HG03575 (cell line): ENCODE measurements at regions not wholly inside any gene's neighbourhood (a gene's known extent, or its start where the extent isn't known, plus 50 kb on each side); places are given as distances from the start of the nearest gene placed in this dataset.

Source experiments
- ATAC-seq: cut with Tn5 transposase; IDR thresholded peaks from one replicate; pipeline ENCODE4 v1.9.1; 2021; ENCODE audit not compliant: unreplicated experiment, insufficient number of reproducible peaks, low FRiP score; ENCODE audit errors: extremely low read depth

GRCh38 chr4:35644591-35644990, 599.7 kb downstream of the ARAP2 start:
- no peak for ATAC-seq

DNA sequence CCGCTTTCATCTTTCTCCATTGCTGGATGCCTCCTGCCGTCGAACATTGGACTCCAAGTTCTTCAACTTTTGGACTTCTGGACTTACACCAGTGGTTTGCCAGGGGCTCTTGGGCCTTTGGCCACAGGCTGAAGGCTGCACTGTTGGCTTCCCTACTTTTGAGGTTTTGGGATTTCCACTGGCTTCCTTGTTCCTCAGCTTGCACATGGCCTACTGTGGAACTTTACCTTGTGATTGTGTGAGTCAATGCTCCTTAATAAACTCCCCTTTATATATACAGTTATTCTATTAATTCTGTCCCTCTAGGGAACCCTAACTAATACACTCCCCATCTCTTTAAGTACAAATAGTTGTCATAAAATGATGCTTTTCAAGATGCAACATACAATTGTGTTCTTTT, 595.3 kb downstream of the ARAP2 start:
- ATAC-seq = no peak

- no peak for ATAC-seq
These were observed 594.5 kb downstream of the ARAP2 start for GRCh38 chr4:35649778-35650177.

DNA sequence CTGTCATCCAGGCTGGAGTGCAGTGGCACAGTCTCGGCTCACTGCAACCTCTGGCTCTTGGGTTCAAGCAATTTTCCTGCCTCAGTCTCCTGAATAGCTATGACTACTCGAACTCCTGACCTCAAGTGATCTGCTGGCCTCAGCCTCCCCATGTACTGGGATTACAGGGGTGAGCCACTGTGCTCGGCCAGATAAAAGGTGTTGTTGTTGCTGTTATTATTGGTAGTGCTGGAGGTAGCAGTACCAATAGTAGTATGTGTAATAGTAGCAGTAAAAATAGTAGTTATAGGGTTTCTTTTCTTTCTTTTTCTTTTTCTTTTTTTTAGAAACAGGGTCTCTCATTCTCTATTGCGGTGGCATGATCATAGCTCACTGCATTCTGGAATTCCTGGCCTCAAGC, 592.1 kb downstream of the ARAP2 start:
- ATAC-seq = no peak

DNA sequence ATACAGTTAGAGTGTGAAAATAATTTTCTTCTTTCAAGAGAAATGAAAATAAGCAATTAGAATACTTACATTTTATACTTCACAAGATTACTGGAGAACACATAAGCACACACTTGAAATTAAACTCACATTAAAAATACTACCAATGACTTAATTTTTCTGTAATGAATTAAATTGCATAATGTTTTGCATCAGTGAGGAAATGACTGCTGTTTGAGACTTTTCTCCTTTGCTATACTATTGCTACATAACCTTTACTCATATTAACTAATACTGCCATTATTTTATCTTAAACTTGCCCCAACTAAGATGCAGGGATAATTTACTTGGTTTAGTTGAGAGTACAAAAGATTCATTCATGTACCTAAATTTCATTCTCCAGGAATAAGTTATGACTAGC, 590.9 kb downstream of the ARAP2 start:
- ATAC-seq = no peak

- no peak for ATAC-seq
These were observed 571.2 kb downstream of the ARAP2 start for GRCh38 chr4:35673137-35673536.

- ATAC-seq = no peak
These were observed 559.6 kb downstream of the ARAP2 start for GRCh38 chr4:35684755-35685154.

DNA sequence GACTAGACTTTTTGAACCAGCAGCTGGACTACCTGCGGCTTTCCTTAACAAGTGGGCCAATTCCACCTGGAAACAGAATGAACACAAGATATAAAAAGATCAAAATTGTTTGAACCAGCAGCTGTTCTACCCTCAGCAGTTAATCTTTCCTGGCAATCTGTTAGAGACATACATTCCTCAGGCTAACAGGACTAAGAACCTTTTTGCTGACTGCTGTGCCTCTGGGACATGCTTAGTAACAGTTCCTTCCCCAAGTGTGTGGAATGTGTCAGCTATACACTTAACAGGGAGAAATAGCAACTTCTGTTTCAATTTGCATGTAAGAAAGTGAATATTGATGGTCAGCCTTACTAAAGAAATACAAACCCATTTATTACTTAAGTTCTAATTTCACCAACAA, 554.4 kb downstream of the ARAP2 start:
- ATAC-seq = no peak

GRCh38 chr4:35690271-35690670, 554.0 kb downstream of the ARAP2 start:
- ATAC-seq = no peak

- ATAC-seq = no peak
These were observed 549.3 kb downstream of the ARAP2 start for GRCh38 chr4:35695003-35695402.

- no peak for ATAC-seq
These were observed 548.9 kb downstream of the ARAP2 start for GRCh38 chr4:35695421-35695820.

DNA sequence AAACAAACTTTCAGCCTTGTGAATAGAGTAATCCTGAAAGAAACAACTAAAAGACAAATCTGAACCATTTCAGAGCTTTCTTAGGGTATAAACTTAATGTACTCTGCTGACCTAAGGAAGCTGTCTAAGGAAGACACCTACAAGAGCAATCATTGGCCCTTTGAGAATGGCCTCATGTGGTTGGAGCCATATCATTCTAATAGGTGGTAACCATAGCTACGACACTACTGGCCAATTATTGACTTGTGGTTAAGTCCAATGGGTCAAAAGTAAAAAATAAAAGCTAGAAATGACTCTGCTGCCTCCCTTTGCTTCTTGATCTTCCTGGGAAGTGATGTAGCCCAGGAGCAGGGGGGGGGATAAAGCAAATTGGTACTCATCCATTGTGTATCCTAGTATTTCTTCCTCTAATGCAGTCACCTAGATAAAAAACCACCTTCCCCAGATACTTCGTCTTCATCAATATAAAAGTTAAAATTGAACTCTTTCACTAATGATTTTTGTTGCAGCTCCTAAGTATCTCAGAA, 547.0 kb downstream of the ARAP2 start:
- ATAC-seq = no peak

DNA sequence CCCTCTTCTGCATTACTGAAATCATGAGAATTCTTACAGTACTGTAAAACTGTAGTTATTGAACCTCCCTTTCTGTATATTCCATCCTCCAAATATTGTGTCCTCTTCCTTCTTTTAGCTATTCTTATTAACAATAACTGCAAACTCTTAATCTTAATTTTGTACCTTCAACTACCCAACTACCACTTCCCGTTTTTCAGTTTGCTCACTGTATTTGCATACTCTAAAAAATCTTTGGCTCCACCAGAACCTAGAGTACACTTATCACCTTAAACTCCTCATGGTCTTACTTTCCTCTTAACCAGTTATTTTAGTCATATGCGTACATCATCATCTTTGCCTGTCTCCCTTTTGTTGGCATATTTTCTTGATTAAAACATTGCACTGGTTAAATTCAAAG, 543.7 kb downstream of the ARAP2 start:
- no peak for ATAC-seq

DNA sequence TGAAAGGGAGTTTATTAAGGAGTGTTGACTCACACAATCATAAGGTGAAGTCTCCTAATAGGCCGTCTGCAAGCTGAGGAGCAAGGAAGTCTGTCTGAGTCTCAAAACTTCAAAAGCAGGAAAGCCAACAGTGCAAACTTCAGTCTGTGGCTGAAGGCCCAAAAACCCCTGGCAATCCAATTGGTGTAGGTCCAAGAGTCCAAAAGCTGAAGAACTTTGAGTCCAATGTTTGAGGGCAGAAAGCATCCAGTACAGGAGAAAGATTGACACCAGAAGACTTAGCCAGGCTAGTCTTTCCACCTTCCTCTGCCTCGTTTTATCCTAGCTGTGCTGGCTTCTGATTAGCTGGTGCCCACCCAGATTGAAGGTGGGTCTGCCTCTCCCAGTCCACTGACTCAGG, 535.2 kb downstream of the ARAP2 start:
- no peak for ATAC-seq

GRCh38 chr4:35710343-35710742, 534.0 kb downstream of the ARAP2 start:
- no peak for ATAC-seq

- no peak for ATAC-seq
These were observed 533.2 kb downstream of the ARAP2 start for GRCh38 chr4:35711127-35711526.

DNA sequence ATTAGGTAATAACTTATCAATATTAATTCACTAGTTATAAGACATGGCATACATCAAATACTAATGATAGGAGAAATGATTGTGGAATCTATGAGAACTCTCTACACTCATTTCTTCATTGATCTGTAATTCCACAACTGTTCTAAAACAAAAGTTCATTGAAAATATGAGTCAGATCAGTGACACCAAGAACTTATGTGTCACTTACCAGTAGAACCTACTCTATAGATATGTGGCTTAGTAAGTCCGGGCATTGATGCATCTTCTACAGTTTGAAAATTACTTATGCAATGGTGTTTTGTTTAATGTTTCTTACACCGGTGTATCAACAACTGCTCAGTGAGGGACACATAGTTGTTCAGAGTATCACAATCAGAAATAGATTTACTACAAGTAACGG, 520.3 kb downstream of the ARAP2 start:
- ATAC-seq = no peak

GRCh38 chr4:35725131-35725530, 519.2 kb downstream of the ARAP2 start:
- no peak for ATAC-seq

DNA sequence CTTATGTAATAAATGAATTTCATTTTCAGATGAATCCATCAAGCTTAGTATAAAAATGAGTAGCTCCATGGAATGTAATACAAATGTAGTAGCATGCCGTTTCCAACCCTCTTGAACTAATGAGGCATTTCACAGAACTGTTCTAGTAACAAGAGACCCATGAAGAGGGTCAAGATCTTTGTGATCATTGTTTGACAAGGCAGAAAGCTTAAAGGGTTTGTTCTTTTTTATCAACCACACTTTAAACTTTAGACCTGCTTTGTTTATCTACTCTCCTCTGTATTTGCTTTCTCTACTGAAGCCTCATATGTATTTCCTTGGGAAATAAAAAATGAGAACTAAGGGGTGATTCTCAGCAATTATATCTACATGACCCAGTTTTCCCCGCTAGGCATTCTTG, 513.9 kb downstream of the ARAP2 start:
- no peak for ATAC-seq

- no peak for ATAC-seq
These were observed 509.8 kb downstream of the ARAP2 start for GRCh38 chr4:35734381-35735098.

- no peak for ATAC-seq
These were observed 505.0 kb downstream of the ARAP2 start for GRCh38 chr4:35739308-35739707.
